Thoracic aorta (tissue), 2 donors: ENCODE measurements at regions not wholly inside any gene's neighbourhood (a gene's known extent, or its start where the extent isn't known, plus 50 kb on each side); places are given as distances from the start of the nearest gene placed in this dataset.

Experiments used
- ATAC-seq: fragments of 150-250 bp; one replicate; pipeline ENCODE4 v1.8.0; 2017; ENCODE audit warnings: low read depth; ENCODE audit not compliant: insufficient number of reproducible peaks, low FRiP score
- DNase-seq: peaks from one replicate; pipeline ENCODE4 v3.0.0-alpha.2; 2020; ENCODE audit warnings: low spot score
- H3K27ac ChIP-seq, 2 donors: fragments of 200-600 bp; sonication (generic); 1 replicate in 1 of 2; 2 replicates in 1 of 2; pipeline ENCODE4 v1.5.1; 2016; ENCODE audit warnings: mild to moderate bottlenecking in 2 of 2, moderate library complexity in 2 of 2
- H3K27me3 ChIP-seq: fragments of 200-600 bp; sonication (generic); replicated peaks from 2 replicates; pipeline ENCODE4 v1.6.0; 2016; ENCODE audit warnings: mild to moderate bottlenecking; ENCODE audit not compliant: insufficient read depth
- H3K36me3 ChIP-seq: fragments of 200-600 bp; sonication (generic); one replicate; pipeline ENCODE4 v1.5.1; 2016
- H3K4me1 ChIP-seq, 2 donors: fragments of 200-600 bp; sonication (generic); 1 replicate in 1 of 2; 2 replicates in 1 of 2; pipeline versions ENCODE4 v1.5.1 to v1.6.0; 2016; ENCODE audit warnings: low read depth in 2 of 2, mild to moderate bottlenecking in 1 of 2; ENCODE audit not compliant: control insufficient read depth in 1 of 2
- H3K4me3 ChIP-seq: fragments of 200-600 bp; sonication (generic); 2 replicates; pipeline ENCODE4 v1.5.1; 2016; ENCODE audit warnings: mild to moderate bottlenecking
- H3K9me3 ChIP-seq: fragments of 200-600 bp; sonication (generic); 2 replicates; pipeline ENCODE4 v1.5.1; 2016
- TF ChIP-seq, protein P1 (sequence below): fragments of 200-600 bp; sonication (generic); IDR thresholded peaks from one replicate; pipeline ENCODE4 v1.5.1; 2019; ENCODE audit warnings: antibody characterized with exemption

DNA sequence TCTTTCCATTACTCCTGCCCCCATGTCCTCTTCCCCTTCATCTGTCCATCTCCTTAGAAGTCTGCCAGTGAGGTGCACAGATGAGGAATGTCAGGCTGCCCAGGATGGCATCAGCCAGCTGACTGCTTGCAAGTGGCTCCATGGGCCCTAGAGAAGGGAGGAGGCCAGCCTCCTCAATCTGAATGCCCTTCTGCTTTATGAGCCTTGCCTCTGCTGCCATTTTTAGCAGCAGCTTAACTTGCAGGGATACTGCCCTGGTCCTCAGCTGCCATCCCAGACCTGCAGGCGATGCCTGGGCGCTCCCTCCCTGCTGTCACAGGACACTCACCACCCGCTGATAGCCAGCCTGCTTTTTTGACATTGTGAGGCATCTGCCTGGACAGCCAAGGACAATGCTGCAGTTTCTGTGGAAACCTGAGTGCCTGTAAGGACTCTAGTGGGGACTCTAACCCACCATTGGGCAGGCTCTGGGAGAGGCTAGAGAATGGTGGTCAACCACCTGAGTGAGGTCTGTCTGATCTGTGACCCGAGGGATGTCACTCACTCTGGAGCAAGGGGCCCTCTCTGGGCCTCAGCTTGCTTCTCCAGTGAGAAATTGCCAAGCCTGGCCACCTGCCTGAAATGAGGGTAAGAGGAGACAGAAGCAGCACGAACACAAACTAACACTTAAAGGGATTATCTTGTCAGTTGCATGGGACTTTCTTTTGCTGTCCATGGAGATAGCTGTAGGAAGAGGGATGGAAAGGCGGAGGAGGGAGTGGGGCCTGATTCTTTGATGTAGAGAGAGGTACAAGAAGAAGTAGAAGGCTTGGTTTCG, 185.0 kb downstream of the MIS18A start:
- H3K27ac ChIP-seq, result no peak overlapping the region

DNA sequence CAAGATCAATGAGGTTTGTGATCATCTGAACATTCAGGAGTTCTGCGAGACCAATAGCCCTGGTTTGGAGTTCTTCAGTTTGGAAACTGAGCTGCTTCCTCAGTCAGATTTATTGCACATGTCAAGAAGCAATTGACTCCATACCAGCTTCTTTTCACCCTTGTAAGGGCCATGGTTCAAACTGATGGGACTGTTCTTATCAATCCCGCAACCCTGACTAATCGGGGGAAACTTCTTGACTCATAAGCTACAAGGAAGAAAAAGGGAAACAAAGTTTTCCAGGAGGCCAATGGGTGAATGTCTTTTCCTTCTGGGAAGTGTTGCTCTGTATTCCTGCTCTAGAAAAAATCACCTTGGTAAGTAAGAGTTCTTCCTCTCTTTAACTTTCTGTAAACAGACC, 187.9 kb downstream of the MIS18A start:
- ATAC-seq, result no peak
- TF ChIP-seq, protein P1, sequence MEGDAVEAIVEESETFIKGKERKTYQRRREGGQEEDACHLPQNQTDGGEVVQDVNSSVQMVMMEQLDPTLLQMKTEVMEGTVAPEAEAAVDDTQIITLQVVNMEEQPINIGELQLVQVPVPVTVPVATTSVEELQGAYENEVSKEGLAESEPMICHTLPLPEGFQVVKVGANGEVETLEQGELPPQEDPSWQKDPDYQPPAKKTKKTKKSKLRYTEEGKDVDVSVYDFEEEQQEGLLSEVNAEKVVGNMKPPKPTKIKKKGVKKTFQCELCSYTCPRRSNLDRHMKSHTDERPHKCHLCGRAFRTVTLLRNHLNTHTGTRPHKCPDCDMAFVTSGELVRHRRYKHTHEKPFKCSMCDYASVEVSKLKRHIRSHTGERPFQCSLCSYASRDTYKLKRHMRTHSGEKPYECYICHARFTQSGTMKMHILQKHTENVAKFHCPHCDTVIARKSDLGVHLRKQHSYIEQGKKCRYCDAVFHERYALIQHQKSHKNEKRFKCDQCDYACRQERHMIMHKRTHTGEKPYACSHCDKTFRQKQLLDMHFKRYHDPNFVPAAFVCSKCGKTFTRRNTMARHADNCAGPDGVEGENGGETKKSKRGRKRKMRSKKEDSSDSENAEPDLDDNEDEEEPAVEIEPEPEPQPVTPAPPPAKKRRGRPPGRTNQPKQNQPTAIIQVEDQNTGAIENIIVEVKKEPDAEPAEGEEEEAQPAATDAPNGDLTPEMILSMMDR, result no peak

More for the DNA sequence above, 185.0 kb downstream of the MIS18A start:
- no peaks in the 10 kb centered on the region for H3K9me3 ChIP-seq
- ATAC-seq, result no peak
- H3K4me3 ChIP-seq, result no peak overlapping the region
- H3K4me1 ChIP-seq, result no peaks in the 10 kb centered on the region
- no peaks in the 10 kb centered on the region for H3K27me3 ChIP-seq
- TF ChIP-seq, protein P1, result no peak
- DNase-seq, result no peak
- no peaks in the 10 kb centered on the region for H3K36me3 ChIP-seq

DNA sequence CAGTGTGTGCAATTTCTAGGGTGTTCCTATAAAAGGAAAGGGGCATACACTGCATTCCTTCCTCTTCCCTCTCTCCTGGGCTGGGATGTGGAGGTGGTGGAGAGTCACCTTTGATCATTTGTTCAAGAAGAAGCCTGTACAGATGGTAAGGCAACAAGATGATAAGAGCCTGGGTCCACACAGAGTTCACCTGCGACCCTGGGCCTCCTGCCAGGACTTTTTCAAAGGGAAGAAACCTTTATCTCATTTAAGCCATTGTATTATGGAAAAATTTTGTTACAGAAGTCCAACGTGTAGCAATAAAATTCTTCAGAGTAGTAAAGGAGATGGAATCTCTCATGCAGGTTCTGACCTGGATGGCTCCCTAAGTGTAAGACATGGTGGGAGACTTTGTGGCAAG, 189.1 kb downstream of the MIS18A start:
- no peaks in the 10 kb centered on the region for H3K9me3 ChIP-seq
- H3K36me3 ChIP-seq, result no peaks in the 10 kb centered on the region
- no peak overlapping the region for H3K4me3 ChIP-seq
- DNase-seq (no peak), ATAC-seq (no peak)
- H3K27ac ChIP-seq, result no peak overlapping the region
- TF ChIP-seq, protein P1, result no peak
- no peaks in the 10 kb centered on the region for H3K4me1 ChIP-seq
- H3K27me3 ChIP-seq, result no peaks in the 10 kb centered on the region

More for the DNA sequence above, 187.9 kb downstream of the MIS18A start:
- H3K4me3 ChIP-seq, result no peak overlapping the region
- H3K27me3 ChIP-seq, result no peaks in the 10 kb centered on the region
- no peak overlapping the region for H3K27ac ChIP-seq
- no peaks in the 10 kb centered on the region for H3K9me3 ChIP-seq
- no peak for DNase-seq
- no peaks in the 10 kb centered on the region for H3K36me3 ChIP-seq
- H3K4me1 ChIP-seq, result no peaks in the 10 kb centered on the region

DNA sequence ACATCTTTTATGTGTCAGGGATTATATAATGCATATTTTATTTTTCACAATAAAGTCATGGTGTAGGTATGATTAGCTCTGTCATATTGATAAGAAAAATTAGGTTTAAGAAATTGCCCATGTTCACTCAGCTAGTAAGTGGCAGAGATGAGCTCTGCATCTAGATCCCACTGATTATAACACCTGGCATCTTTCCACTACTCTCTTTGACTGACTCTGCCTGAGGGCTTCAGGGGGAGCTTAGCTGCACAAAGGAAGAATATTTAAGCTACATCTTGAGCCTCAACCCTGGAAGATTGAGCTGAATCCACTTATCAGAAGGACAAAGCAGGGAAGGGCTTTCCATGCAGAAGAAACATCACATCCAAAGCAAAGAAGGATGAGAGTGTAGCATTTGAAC, 190.4 kb downstream of the MIS18A start:
- no peaks in the 10 kb centered on the region for H3K9me3 ChIP-seq
- no peaks in the 10 kb centered on the region for H3K4me1 ChIP-seq
- no peaks in the 10 kb centered on the region for H3K27me3 ChIP-seq
- TF ChIP-seq, protein P1, result no peak
- no peaks in the 10 kb centered on the region for H3K36me3 ChIP-seq
- no peak overlapping the region for H3K27ac ChIP-seq
- DNase-seq, result no peak
- no peak for ATAC-seq
- no peak overlapping the region for H3K4me3 ChIP-seq

DNA sequence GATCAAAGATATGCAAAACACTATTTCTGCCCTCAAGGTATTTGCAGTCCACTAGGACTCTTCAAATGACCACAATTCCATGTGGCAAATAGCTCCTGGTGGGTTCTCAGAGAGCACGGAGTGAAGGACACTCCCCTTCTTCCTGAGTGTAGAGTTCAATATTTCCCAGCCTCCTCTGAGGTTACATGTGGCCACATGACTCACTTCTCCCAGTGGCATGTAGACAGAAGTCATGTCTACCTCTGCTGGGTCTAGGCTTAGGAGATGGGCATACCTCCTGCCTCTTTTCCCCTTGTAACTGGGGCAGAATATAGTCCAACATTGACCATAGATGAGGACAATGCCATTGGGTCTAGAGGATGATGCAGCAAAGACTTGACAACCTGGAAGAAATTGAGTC, 191.4 kb downstream of the MIS18A start:
- DNase-seq (no peak), ATAC-seq (no peak)
- Histone ChIP-seq H3K4me3 (no peak overlapping the region), H3K27ac (no peak overlapping the region), H3K9me3 (no peaks in the 10 kb centered on the region), H3K36me3 (no peaks in the 10 kb centered on the region), H3K27me3 (no peaks in the 10 kb centered on the region), H3K4me1 (no peaks in the 10 kb centered on the region)
- TF ChIP-seq, protein P1, result no peak
